Neural progenitor cell (in vitro differentiated cells): ENCODE measurements at regions not wholly inside any gene's neighbourhood (a gene's known extent, or its start where the extent isn't known, plus 50 kb on each side); places are given as distances from the start of the nearest gene placed in this dataset.

ENCODE experiments used
- EZH2 ChIP-seq: fragments of 200-600 bp; sonication (generic); IDR thresholded peaks from 2 replicates; pipeline ENCODE4 v1.6.1; 2017; ENCODE audit warnings: antibody characterized with exemption, mild to moderate bottlenecking, moderate library complexity
- TF ChIP-seq, protein P1 (sequence below): fragments of 200-600 bp; sonication (generic); IDR thresholded peaks from 2 replicates; pipeline ENCODE4 v1.5.1; 2017; ENCODE audit warnings: antibody characterized with exemption, mild to moderate bottlenecking

DNA sequence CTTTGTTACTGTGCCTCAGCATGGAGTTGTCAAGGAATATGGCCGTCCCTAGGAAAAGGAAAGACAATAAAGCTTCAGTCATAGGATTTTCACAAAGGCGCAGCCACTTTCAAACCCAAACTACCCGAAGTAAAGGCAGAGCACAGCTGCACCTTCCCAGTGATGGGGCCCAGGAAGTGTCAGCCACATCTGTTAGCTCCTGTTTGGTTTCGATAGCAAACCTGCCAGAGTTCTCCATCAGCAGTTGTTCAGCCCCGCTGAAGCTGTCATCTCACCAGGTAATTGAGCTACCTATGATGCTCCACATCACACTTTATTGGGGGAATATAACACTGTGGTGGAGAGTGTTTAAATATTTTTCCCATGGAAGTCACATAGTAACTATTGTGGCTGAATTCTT, 80.7 kb downstream of the LRATD1 start:
- TF ChIP-seq, protein P1, sequence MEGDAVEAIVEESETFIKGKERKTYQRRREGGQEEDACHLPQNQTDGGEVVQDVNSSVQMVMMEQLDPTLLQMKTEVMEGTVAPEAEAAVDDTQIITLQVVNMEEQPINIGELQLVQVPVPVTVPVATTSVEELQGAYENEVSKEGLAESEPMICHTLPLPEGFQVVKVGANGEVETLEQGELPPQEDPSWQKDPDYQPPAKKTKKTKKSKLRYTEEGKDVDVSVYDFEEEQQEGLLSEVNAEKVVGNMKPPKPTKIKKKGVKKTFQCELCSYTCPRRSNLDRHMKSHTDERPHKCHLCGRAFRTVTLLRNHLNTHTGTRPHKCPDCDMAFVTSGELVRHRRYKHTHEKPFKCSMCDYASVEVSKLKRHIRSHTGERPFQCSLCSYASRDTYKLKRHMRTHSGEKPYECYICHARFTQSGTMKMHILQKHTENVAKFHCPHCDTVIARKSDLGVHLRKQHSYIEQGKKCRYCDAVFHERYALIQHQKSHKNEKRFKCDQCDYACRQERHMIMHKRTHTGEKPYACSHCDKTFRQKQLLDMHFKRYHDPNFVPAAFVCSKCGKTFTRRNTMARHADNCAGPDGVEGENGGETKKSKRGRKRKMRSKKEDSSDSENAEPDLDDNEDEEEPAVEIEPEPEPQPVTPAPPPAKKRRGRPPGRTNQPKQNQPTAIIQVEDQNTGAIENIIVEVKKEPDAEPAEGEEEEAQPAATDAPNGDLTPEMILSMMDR: no peak
- no peak for TF ChIP-seq EZH2
